Adrenal gland (tissue), 5 donors: ENCODE measurements at regions not wholly inside any gene's neighbourhood (a gene's known extent, or its start where the extent isn't known, plus 50 kb on each side); places are given as distances from the start of the nearest gene placed in this dataset.

Experiments used
- CTCF ChIP-seq, 6 experiments: fragments of 450-650 bp in 4 of 6; fragments of 200-600 bp in 2 of 6; sonication (generic) in 1 of 6; IDR thresholded peaks; 1 replicate in 5 of 6; 2 replicates in 1 of 6; pipeline versions ENCODE4 v1.5.1 to v1.8.0; 2016 to 2021; ENCODE audit warnings: antibody characterized with exemption in 6 of 6, mild to moderate bottlenecking in 2 of 6, moderate library complexity in 1 of 6
- POLR2A ChIP-seq, 2 donors: fragments of 450-650 bp; IDR thresholded peaks; one replicate each; pipeline ENCODE4 v1.6.1; 2017; ENCODE audit warnings: antibody characterized with exemption in 2 of 2, mild to moderate bottlenecking in 2 of 2, moderate library complexity in 1 of 2
- donor health status: DM: no; HTN: no; CAD: no.

- TF ChIP-seq POLR2A (IDR thresholded peaks at IDR 0.05): no peak
- no peak for TF ChIP-seq CTCF (IDR thresholded peaks at IDR 0.05)
Measured at GRCh38 chrX:139078342-139078741, 366.8 kb upstream of the FGF13 start.
